NOMO-1 treated with DMSO at 0.1 percent for 48 hours (cell line): ENCODE measurements at regions not wholly inside any gene's neighbourhood (a gene's known extent, or its start where the extent isn't known, plus 50 kb on each side); places are given as distances from the start of the nearest gene placed in this dataset.

Experiments used
- DNase-seq: peaks from one replicate; lab custom pipeline; 2025; ENCODE audit not compliant: unreplicated experiment; lab: John Stamatoyannopoulos, UW

GRCh38 chr17:36727052-36727451 lies 125.7 kb downstream of the MRM1 start:
- DNase-seq: no peak

GRCh38 chr17:36727577-36727976 lies 126.2 kb downstream of the MRM1 start:
- DNase-seq: no peak

DNA sequence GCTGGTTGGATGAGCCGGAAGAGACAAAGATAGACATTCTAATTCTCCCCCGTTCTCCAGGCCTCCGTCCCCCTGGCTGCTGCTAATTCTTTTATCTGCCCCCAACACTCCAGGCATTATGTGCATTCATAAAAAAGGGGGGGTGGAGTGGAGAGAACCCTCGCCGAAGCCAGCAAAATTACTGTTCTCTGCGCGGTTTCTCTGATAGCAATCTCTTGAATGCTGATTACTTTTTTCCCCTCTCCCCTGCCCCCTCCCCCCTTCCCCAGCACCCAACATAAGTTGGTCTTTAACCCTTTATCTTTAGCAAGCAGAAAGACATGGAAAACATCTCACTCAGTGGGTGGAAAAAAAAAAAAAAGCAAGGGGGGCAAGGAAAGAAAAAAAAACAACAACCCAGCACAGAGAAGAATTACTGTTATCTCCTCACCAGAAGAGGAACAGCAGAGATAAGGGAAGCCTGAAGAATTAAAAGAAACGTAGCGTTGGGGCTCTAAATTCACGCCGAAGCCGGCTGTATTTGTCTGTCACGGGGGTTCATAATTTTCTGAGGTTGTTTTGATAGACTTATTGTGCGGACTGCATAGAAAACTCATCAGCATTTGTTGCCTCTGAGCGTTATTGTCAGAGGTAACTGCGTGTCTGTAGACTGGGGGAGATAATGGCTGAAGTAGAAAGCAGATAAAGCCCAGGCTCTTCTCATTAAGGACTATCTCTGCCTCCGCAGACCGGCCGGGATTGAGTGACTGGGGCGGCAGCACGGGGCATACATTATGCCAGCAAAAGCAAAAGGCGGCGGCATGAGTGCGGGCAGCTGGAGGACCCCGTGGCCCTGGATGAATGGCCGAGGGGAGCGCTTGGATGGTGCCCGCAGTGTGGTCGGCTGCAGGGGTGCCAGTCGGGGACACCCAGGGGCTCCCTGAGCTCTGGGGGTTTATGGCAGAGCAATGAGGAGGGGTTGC lies 126.9 kb downstream of the MRM1 start:
- DNase-seq: no peak

GRCh38 chr17:36730095-36730808 lies 128.9 kb downstream of the MRM1 start:
- no peak for DNase-seq

GRCh38 chr17:36730857-36731490 lies 129.6 kb downstream of the MRM1 start:
- DNase-seq: no peak

GRCh38 chr17:36731811-36732210 lies 130.4 kb downstream of the MRM1 start:
- no peak for DNase-seq

DNA sequence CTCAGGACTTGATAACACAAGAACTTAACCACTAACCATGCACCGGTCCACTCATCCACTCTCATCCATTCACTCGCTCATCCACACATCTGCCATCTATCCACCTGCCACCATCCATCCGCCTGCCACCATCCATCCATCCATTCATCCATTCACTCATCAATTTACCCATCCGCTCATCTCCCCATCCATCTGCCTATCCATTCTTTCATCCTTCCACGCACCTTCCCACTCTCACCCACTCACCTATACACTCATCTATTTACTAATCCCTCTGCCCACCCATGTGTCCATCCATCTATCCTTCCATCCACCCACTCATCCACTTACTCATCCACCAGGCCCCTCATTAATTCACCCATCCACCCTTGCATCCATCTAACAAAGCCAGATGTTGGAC lies 131.0 kb downstream of the MRM1 start:
- no peak for DNase-seq

- DNase-seq: no peak
These were observed 135.1 kb downstream of the MRM1 start for GRCh38 chr17:36736201-36737156.

DNA sequence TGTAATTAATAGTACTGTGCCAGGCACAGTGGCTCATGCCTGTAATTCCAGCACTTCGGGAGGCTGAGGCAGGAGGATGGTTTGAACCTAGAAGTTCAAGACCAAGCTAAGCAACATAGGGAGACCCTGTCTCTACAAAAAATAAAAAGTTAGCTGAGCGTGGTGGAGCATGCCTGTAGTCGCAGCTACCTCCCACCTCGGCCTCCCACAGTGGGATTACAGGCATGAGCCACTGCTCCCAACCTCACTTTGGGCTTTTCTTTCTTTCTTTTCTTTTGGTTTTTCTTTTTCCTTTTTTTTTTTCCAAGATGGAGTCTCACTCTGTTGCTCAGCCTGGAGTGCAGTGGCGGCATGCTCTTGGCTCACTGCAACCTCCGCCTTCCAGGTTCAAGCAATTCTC lies 137.8 kb downstream of the MRM1 start:
- DNase-seq: no peak

- no peak for DNase-seq
These were observed 138.8 kb downstream of the MRM1 start for GRCh38 chr17:36740157-36740556.

- no peak for DNase-seq
These were observed 139.9 kb downstream of the MRM1 start for GRCh38 chr17:36741019-36741902.

- DNase-seq: no peak
These were observed 141.1 kb downstream of the MRM1 start for GRCh38 chr17:36742267-36743000.

DNA sequence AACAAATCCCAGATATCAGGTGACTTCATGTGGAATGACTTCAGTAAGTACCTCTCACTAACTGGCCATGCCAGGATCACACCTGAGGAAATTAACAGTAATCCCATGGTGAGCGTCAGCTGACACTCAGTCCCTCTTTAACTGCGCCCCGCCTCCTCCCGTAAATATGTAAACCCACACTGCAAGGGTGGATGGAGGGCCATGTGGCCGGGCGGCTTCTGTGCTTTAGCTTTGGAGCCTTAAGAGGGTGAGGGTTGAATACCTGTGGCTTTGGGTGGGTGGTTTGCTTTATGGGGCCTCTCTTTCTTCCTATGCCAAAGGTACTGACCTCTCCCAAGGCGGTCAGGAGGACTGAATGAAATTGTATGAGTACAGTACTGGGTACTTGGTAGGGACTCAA lies 141.7 kb downstream of the MRM1 start:
- DNase-seq: no peak

- DNase-seq: no peak
These were observed 145.1 kb downstream of the MRM1 start for GRCh38 chr17:36746381-36747053.

GRCh38 chr17:36747861-36748260 lies 146.5 kb downstream of the MRM1 start:
- no peak for DNase-seq

DNA sequence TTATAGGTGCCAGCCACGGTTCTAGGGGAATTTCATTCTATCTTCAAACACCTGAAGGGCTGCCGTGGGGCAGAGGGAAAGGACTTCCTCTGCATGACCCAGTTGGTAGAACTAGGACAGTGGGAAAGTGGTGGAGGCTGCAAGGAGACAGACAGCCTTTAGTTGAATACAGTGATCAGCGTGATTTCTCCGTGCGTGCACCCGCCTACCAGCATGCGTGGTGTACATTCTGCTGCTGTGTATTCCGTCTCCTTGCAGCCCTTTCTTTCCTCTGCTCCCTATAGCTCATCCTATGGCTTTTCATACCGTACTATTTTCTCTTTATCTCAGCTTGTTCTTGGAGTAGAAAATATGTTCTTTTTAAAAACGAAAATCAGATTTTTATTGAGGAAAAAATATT lies 146.9 kb downstream of the MRM1 start:
- no peak for DNase-seq

DNA sequence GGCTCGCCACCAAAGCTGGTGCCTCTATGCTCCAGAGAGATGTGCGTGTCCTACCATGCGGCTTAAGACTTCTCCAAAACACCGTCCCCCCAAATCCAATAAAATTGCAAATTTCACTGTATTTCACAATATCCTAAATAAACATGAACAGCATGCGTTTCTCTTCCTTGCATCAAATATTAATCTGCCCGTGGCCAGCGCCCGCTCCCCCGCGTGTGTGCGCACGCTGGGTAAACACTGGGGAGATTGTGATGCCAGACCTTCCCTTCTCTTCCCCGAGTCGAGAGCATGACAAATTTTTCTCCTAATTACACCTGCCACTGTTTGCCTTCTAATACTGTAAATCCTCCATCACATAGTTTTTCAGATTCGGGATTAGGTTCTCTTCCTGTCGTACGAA lies 148.1 kb downstream of the MRM1 start:
- no peak for DNase-seq

DNA sequence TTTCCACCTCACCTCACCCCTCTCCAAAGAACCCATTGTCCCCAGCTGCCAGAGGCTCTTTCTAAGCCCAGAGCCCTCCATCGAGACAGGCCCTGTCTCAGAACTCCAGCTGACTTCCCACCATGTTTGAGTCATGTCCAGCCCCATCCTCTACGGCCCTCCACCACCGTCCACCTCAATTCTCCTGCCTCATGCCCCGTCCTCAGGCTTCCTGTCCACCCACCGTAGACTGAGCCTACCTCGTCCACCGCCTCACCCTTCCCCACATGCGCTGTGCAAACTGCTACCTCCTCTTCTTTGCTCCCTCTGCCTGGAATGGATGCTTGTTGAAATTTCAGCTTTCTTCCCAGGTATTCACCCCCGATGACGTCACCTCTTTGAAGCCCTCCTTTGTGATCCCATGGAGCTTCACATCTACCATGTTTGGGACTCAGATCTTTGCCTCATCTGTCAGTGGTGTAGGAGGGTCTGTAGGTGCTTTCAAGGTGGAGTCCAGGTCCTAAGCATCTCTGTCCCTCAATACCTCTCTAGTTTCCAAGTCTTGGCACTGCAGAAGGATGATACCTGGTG lies 149.0 kb downstream of the MRM1 start:
- no peak for DNase-seq
